ENCODE measurements at regions not wholly inside any gene's neighbourhood (a gene's known extent, or its start where the extent isn't known, plus 50 kb on each side); places are given as distances from the start of the nearest gene placed in this dataset.

DNA sequence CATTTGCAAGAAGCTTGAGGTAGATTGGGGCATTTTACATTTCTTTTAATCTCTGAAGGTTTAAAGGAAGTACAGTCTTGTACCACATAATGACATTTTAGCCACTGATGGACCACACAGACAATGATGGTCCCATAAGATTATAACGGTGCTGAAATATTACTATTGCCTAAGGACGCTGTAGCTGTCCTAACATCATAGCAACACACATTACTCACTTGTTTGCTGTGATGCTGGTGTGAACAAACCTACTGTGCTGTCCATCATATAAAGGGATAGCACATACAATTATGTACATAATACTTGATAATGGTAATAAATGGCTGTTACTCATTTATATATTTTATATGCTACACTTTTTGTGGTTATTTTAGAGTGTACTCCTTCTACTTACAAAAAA, 127.1 kb upstream of the CPNE8 start:
- no peaks in the 10 kb centered on the region for H3K36me3 Mint-ChIP-seq (ENCODE audit: low read depth)
- DNase-seq (no peak), ATAC-seq (no peak)
- no peaks in the 10 kb centered on the region for H3K4me1 Mint-ChIP-seq (ENCODE audit: low read depth)
- CTCF ChIA-PET, result no interaction called here
- no peaks in the 10 kb centered on the region for H3K9me3 Mint-ChIP-seq
- POLR2A ChIA-PET, result no interaction called here
- no peaks in the 10 kb centered on the region for H3K27me3 Mint-ChIP-seq
- intact Hi-C loops (cut with micrococcal nuclease), result no loop called here
- no peak overlapping the region for H3K4me3 Mint-ChIP-seq
- no peak overlapping the region for H3K27ac Mint-ChIP-seq
- TF ChIP-seq, protein P1, sequence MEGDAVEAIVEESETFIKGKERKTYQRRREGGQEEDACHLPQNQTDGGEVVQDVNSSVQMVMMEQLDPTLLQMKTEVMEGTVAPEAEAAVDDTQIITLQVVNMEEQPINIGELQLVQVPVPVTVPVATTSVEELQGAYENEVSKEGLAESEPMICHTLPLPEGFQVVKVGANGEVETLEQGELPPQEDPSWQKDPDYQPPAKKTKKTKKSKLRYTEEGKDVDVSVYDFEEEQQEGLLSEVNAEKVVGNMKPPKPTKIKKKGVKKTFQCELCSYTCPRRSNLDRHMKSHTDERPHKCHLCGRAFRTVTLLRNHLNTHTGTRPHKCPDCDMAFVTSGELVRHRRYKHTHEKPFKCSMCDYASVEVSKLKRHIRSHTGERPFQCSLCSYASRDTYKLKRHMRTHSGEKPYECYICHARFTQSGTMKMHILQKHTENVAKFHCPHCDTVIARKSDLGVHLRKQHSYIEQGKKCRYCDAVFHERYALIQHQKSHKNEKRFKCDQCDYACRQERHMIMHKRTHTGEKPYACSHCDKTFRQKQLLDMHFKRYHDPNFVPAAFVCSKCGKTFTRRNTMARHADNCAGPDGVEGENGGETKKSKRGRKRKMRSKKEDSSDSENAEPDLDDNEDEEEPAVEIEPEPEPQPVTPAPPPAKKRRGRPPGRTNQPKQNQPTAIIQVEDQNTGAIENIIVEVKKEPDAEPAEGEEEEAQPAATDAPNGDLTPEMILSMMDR (IDR thresholded peaks at IDR 0.05), result no peak

DNA sequence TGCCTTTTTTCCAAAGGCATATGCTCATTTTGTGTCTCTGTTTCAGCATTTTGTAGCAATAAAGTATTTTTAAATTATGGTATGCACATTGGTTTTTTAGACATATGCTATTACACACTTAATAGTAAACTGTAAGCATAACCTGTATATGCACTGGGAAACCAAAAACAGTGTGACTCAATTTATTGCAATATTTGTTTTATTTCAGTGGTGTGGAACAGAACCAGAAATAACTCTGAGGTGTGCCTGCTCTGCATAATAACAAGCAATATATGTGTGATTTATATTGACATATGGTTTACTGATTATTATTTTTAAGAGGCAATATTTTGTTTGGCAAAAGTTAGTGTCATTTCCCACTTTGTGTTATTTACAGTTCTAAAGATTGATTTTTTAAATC, 126.6 kb upstream of the CPNE8 start:
- no peak overlapping the region for H3K27ac Mint-ChIP-seq
- ATAC-seq, result no peak
- H3K4me1 Mint-ChIP-seq (ENCODE audit: low read depth), result no peaks in the 10 kb centered on the region
- no peaks in the 10 kb centered on the region for H3K27me3 Mint-ChIP-seq
- no peaks in the 10 kb centered on the region for H3K9me3 Mint-ChIP-seq
- POLR2A ChIA-PET, result no interaction called here
- TF ChIP-seq, protein P1 (IDR thresholded peaks at IDR 0.05), result no peak
- intact Hi-C loops (cut with micrococcal nuclease), result no loop called here
- no peaks in the 10 kb centered on the region for H3K36me3 Mint-ChIP-seq (ENCODE audit: low read depth)
- no peak overlapping the region for H3K4me3 Mint-ChIP-seq
- no peak for DNase-seq
- CTCF ChIA-PET, result no interaction called here

DNA sequence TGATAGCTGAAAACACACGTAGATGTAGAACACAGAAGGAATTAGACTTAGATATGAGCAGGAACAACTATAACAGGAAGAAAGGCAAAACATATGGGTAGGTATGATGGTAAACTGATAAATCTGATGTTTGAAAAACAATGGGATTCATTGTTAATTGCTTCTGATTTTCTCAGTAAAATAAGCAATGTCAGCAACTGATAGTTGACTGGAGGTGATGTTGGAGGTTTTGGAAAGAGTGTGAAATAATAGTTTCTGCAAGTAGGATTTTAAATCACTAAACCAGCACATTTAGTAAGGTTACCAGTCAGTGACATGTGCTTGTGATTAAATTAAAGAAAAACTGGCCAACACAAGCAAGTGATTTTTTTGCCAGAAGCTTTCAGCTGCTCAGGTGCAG, 123.0 kb upstream of the CPNE8 start:
- DNase-seq (no peak), ATAC-seq (no peak)
- peaks cover 5% of the 10 kb centered on the region for H3K9me3 Mint-ChIP-seq
- ChIA-PET CTCF (no interaction called here), POLR2A (no interaction called here)
- TF ChIP-seq, protein P1 (IDR thresholded peaks at IDR 0.05), result no peak
- H3K4me3 Mint-ChIP-seq, result no peak overlapping the region
- intact Hi-C loops (cut with micrococcal nuclease), result no loop called here
- no peaks in the 10 kb centered on the region for H3K36me3 Mint-ChIP-seq (ENCODE audit: low read depth)
- H3K27me3 Mint-ChIP-seq, result no peaks in the 10 kb centered on the region
- H3K4me1 Mint-ChIP-seq (ENCODE audit: low read depth), result no peaks in the 10 kb centered on the region
- H3K27ac Mint-ChIP-seq, result no peak overlapping the region

DNA sequence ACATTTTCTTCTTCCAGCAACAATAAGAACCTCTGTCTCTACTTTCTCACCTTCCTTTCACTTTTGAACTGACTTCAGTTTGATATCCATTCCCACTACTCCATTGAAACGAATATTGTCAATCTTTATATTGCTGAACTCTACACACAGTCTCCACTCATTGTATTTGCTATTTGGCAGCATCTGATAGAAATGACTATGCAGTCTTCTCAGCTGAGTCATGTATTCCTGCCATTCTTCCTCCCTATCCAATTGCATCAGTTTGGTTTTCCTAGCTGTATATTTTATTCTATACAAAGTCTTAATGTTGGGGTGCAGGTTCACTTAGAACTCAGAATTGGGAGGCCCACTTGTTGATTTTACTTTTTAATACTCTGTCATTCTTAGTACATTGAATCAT, 107.5 kb upstream of the CPNE8 start:
- intact Hi-C loops (cut with micrococcal nuclease), result no loop called here
- H3K27ac Mint-ChIP-seq, result no peak overlapping the region
- CTCF ChIA-PET, result no interaction called here
- H3K27me3 Mint-ChIP-seq, result no peaks in the 10 kb centered on the region
- no peaks in the 10 kb centered on the region for H3K36me3 Mint-ChIP-seq (ENCODE audit: low read depth)
- peaks cover 1% of the 10 kb centered on the region for H3K9me3 Mint-ChIP-seq
- TF ChIP-seq, protein P1 (IDR thresholded peaks at IDR 0.05), result no peak
- DNase-seq (no peak), ATAC-seq (no peak)
- POLR2A ChIA-PET, result no interaction called here
- H3K4me1 Mint-ChIP-seq (ENCODE audit: low read depth), result no peaks in the 10 kb centered on the region
- no peak overlapping the region for H3K4me3 Mint-ChIP-seq

DNA sequence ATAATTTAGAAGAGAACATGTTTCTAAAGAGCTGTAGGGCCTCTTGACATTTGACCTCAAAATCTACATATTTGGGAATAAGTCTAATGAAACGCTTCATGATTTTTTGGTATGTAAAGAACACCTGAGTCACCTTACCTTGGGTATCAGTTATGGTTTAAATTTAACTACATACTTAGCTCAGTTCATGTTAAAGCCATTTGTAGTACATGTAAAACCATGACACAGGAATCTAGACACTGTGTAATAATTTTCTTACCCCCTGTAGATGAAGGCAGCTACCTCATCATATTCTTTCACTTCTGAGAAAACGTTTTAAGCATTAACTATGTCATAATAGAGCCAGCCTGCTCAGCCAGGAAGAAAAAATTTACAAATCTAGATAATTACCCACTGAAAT, 105.8 kb upstream of the CPNE8 start:
- intact Hi-C loops (cut with micrococcal nuclease), result no loop called here
- Mint-ChIP-seq H3K36me3 (ENCODE audit: low read depth) (no peaks in the 10 kb centered on the region), H3K9me3 (peaks cover 3% of the 10 kb centered on the region), H3K27ac (no peak overlapping the region), H3K4me1 (ENCODE audit: low read depth) (no peaks in the 10 kb centered on the region), H3K27me3 (no peaks in the 10 kb centered on the region), H3K4me3 (no peak overlapping the region)
- TF ChIP-seq, protein P1 (IDR thresholded peaks at IDR 0.05), result no peak
- CTCF ChIA-PET, result no interaction called here
- POLR2A ChIA-PET, result no interaction called here
- DNase-seq (no peak), ATAC-seq (no peak)
